Endothelial cell of umbilical vein (primary cell): ENCODE measurements at regions not wholly inside any gene's neighbourhood (a gene's known extent, or its start where the extent isn't known, plus 50 kb on each side); places are given as distances from the start of the nearest gene placed in this dataset.

Experiments used
- BruUV-seq: library from RNA; stranded (reverse); fragments of 400-500 nt; replicated peaks from 2 replicates; lab custom pipeline; 2021; lab: Mats Ljungman, UMichigan
- CTCF ChIA-PET: fragments of 300-600, 350-600 bp; sonication (Branson Sonifier 250); formaldehyde crosslinking; loops from one replicate; lab custom pipeline; 2021; ENCODE audit warnings: antibody characterized with exemption, inconsistent platforms; lab: Charles Lee
- POLR2A ChIA-PET: fragments of 300-600, 350-600 bp; sonication (Branson Sonifier 250); formaldehyde crosslinking; loops from one replicate; lab custom pipeline; 2021; ENCODE audit warnings: antibody characterized with exemption, inconsistent platforms; lab: Charles Lee
- DNase-seq: peaks from one replicate; pipeline ENCODE4 v3.0.0-alpha.2; 2011; ENCODE audit warnings: low read depth, low spot score
- FAIRE-seq: peaks from 2 replicates; lab custom pipeline; 2011; peaks lifted over from hg19 to GRCh38; lab: Jason Lieb, UNC
- H2AFZ ChIP-seq: 2 replicates; pipeline ENCODE4 v1.6.0; 2012; ENCODE audit warnings: low read depth, low read length, control low read depth, inconsistent platforms
- H3K27ac ChIP-seq: 2 replicates; pipeline ENCODE4 v1.5.1; 2011; ENCODE audit warnings: low read depth, mild to moderate bottlenecking, control low read depth, low read length, moderate library complexity; ENCODE audit not compliant: insufficient read depth
- H3K27me3 ChIP-seq, 2 experiments: 2 replicates each; pipeline versions ENCODE4 v1.6.0 to v1.6.1; 2011; ENCODE audit warnings: low read length in 2 of 2, mixed read lengths in 1 of 2; ENCODE audit not compliant: control insufficient read depth in 2 of 2, insufficient read depth in 2 of 2
- H3K36me3 ChIP-seq, 2 experiments: 2 replicates in 1 of 2; 3 replicates in 1 of 2; pipeline ENCODE4 v1.5.1; 2011; ENCODE audit warnings: low read length in 2 of 2, mild to moderate bottlenecking in 1 of 2, moderate library complexity in 1 of 2; ENCODE audit not compliant: control insufficient read depth in 2 of 2, insufficient read depth in 2 of 2; ENCODE audit errors: extremely low read depth in 1 of 2
- H3K4me1 ChIP-seq: 3 replicates; pipeline ENCODE4 v1.5.1; 2011; ENCODE audit warnings: mild to moderate bottlenecking, low read length; ENCODE audit not compliant: control insufficient read depth, insufficient read depth; ENCODE audit errors: extremely low read depth
- H3K4me2 ChIP-seq: 2 replicates; pipeline ENCODE4 v1.6.1; 2011; ENCODE audit warnings: low read length, control low read depth, mixed read lengths; ENCODE audit not compliant: insufficient read depth
- H3K4me3 ChIP-seq, 3 experiments: fragments of 200-600 bp in 1 of 3; sonication (generic), shearing (Covaris generic) in 1 of 3; replicated peaks in 1 of 3; 2 replicates each; pipeline ENCODE4 v1.5.1; 2011 to 2016; ENCODE audit warnings: control low read depth in 3 of 3, low read length in 3 of 3, mild to moderate bottlenecking in 2 of 3, inconsistent platforms in 1 of 3, low read depth in 1 of 3, moderate library complexity in 1 of 3; ENCODE audit not compliant: insufficient read depth in 1 of 3
- H3K79me2 ChIP-seq: 2 replicates; pipeline ENCODE4 v1.6.0; 2012; ENCODE audit warnings: low read length, inconsistent platforms; ENCODE audit not compliant: control insufficient read depth, insufficient read depth
- H3K9ac ChIP-seq: replicated peaks from 2 replicates; pipeline ENCODE3; 2011; ENCODE audit warnings: low read length, control low read depth; ENCODE audit not compliant: insufficient read depth; ENCODE audit errors: extremely low read depth
- H3K9me1 ChIP-seq: replicated peaks from 3 replicates; pipeline ENCODE4 v1.6.0; 2011; ENCODE audit warnings: mild to moderate bottlenecking, low read length; ENCODE audit not compliant: control insufficient read depth, insufficient read depth; ENCODE audit errors: extremely low read depth
- H3K9me3 ChIP-seq: replicated peaks from 2 replicates; pipeline ENCODE4 v1.5.1; 2012; ENCODE audit warnings: low read length, inconsistent platforms; ENCODE audit not compliant: control insufficient read depth, insufficient read depth
- H4K20me1 ChIP-seq: replicated peaks from 2 replicates; pipeline ENCODE3; 2011; ENCODE audit warnings: mild to moderate bottlenecking, low read length; ENCODE audit not compliant: control insufficient read depth, insufficient read depth; ENCODE audit errors: extremely low read depth
- EZH2 ChIP-seq: IDR thresholded peaks from 2 replicates; pipeline ENCODE4 v1.6.1; 2012; ENCODE audit warnings: borderline replicate concordance, low read depth, mild to moderate bottlenecking, moderate library complexity, low read length, inconsistent platforms; ENCODE audit not compliant: severe bottlenecking
- FOS ChIP-seq: IDR thresholded peaks from 2 replicates; pipeline ENCODE4 v1.6.1; 2011; ENCODE audit warnings: mild to moderate bottlenecking, low read length, moderate library complexity, borderline replicate concordance; ENCODE audit not compliant: insufficient read depth
- GATA2 ChIP-seq: IDR thresholded peaks from 2 replicates; pipeline ENCODE4 v1.7.0; 2011; ENCODE audit warnings: low read depth, mild to moderate bottlenecking, moderate library complexity, mixed read lengths, low read length; ENCODE audit not compliant: insufficient read length, insufficient read depth
- JUN ChIP-seq: IDR thresholded peaks from 2 replicates; pipeline ENCODE4 v1.6.1; 2011; ENCODE audit warnings: borderline replicate concordance, low read depth; ENCODE audit not compliant: insufficient read length, insufficient read depth
- MAX ChIP-seq: IDR thresholded peaks from 2 replicates; pipeline ENCODE4 v1.6.1; 2011; ENCODE audit not compliant: insufficient read depth, insufficient read length
- MYC ChIP-seq: IDR thresholded peaks from one replicate; pipeline ENCODE4 v1.6.1; 2011; ENCODE audit warnings: mild to moderate bottlenecking, low read depth, low read length
- POLR2A ChIP-seq: IDR thresholded peaks from 2 replicates; pipeline ENCODE4 v1.6.1; 2012; ENCODE audit warnings: low read depth, mild to moderate bottlenecking, control low read depth, low read length
- POLR2AphosphoS5 ChIP-seq: IDR thresholded peaks from 2 replicates; pipeline ENCODE4 v1.6.1; 2012; ENCODE audit warnings: low read depth, mild to moderate bottlenecking, control low read depth, low read length, moderate library complexity; ENCODE audit not compliant: insufficient read depth
- dilution Hi-C: fragments of 300-500 bp; cut with MboI; formaldehyde crosslinking; loops from one replicate; pipeline ENCODE4 v1.15.0; 2019; ENCODE audit warnings: low sequenced_read_pairs; ENCODE audit not compliant: extremely low pct_ligation_motif_present
- intact Hi-C: fragments of 100-400 bp; cut with micrococcal nuclease; formaldehyde crosslinking; loops from one replicate; pipeline ENCODE4 v1.10.0; 2022

- dilution Hi-C loops = no loop called here
- H3K4me1 ChIP-seq = no peaks in the 10 kb centered on the region
- ChIA-PET CTCF (no interaction called here), POLR2A (no interaction called here)
- H3K27ac ChIP-seq = no peak overlapping the region
- H3K9ac ChIP-seq = no peak overlapping the region
- TF ChIP-seq GATA2 = no peak
- TF ChIP-seq EZH2 = no peak
- TF ChIP-seq POLR2AphosphoS5 = no peak
- no peak for TF ChIP-seq FOS
- no peak for TF ChIP-seq POLR2A
- no peak for TF ChIP-seq MYC
- TF ChIP-seq JUN = no peak
- no peak for TF ChIP-seq MAX
- no peak overlapping the region for H3K4me3 ChIP-seq
- no peaks in the 10 kb centered on the region for H4K20me1 ChIP-seq
- no peaks in the 10 kb centered on the region for H3K27me3 ChIP-seq
- intact Hi-C loops = no loop called here
- H3K9me1 ChIP-seq = no peaks in the 10 kb centered on the region
- H3K9me3 ChIP-seq = no peaks in the 10 kb centered on the region
- no TSS peak for BruUV-seq
- no peak overlapping the region for H2AFZ ChIP-seq
- no peak for DNase-seq
- no peaks in the 10 kb centered on the region for H3K79me2 ChIP-seq
- FAIRE-seq = no peak
- no peaks in the 10 kb centered on the region for H3K36me3 ChIP-seq
- H3K4me2 ChIP-seq = no peak overlapping the region
Observed at GRCh38 chr17:51395621-51396020, 135.3 kb downstream of the UTP18 start.
